NOMO-1 (cell line): ENCODE measurements at regions not wholly inside any gene's neighbourhood (a gene's known extent, or its start where the extent isn't known, plus 50 kb on each side); places are given as distances from the start of the nearest gene placed in this dataset.
"Not testable (repeated sequence)": the region's sequence is repeated elsewhere in the genome, so short reads cannot be mapped to it uniquely, and the experiment has no call there.

Experiments used
- DNase-seq, 2 experiments: peaks; one replicate each; lab custom pipeline; 2025; ENCODE audit not compliant: unreplicated experiment in 2 of 2; lab: John Stamatoyannopoulos, UW

GRCh38 chr4:33959519-33959918, 2284.8 kb downstream of the ARAP2 start:
- no peak for DNase-seq

GRCh38 chr4:33961761-33962160, 2282.6 kb downstream of the ARAP2 start:
- no peak for DNase-seq

GRCh38 chr4:33966808-33967207, 2277.5 kb downstream of the ARAP2 start:
- DNase-seq: no peak

GRCh38 chr4:33974270-33974669, 2270.0 kb downstream of the ARAP2 start:
- no peak for DNase-seq

- DNase-seq: no peak
Measured at GRCh38 chr4:33975995-33976394, 2268.3 kb downstream of the ARAP2 start.

- DNase-seq: not testable (repeated sequence)
Measured at GRCh38 chr4:33979781-33980180, 2264.5 kb downstream of the ARAP2 start.

GRCh38 chr4:33980361-33980760, 2264.0 kb downstream of the ARAP2 start:
- no peak for DNase-seq

GRCh38 chr4:33989820-33990443, 2254.4 kb downstream of the ARAP2 start:
- no peak for DNase-seq

- DNase-seq: no peak
Measured at GRCh38 chr4:33996075-33996718, 2248.1 kb downstream of the ARAP2 start.

- DNase-seq: no peak
Measured at GRCh38 chr4:33998291-33998690, 2246.0 kb downstream of the ARAP2 start.

- DNase-seq: no peak
Measured at GRCh38 chr4:34000356-34000755, 2244.0 kb downstream of the ARAP2 start.

GRCh38 chr4:34006540-34006939, 2237.8 kb downstream of the ARAP2 start:
- DNase-seq: not testable (repeated sequence)

GRCh38 chr4:34009951-34010350, 2234.4 kb downstream of the ARAP2 start:
- no peak for DNase-seq

GRCh38 chr4:34010751-34011519, 2233.4 kb downstream of the ARAP2 start:
- DNase-seq: no peak

GRCh38 chr4:34035225-34035624, 2209.1 kb downstream of the ARAP2 start:
- no peak for DNase-seq

- no peak for DNase-seq
Measured at GRCh38 chr4:34037280-34037679, 2207.0 kb downstream of the ARAP2 start.

- DNase-seq: no peak
Measured at GRCh38 chr4:34039766-34040165, 2204.5 kb downstream of the ARAP2 start.

GRCh38 chr4:34043131-34043530, 2201.2 kb downstream of the ARAP2 start:
- no peak for DNase-seq

- no peak for DNase-seq
Measured at GRCh38 chr4:34046580-34046979, 2197.7 kb downstream of the ARAP2 start.

- no peak for DNase-seq
Measured at GRCh38 chr4:34047363-34047762, 2197.0 kb downstream of the ARAP2 start.

- no peak for DNase-seq
Measured at GRCh38 chr4:34066126-34066525, 2178.2 kb downstream of the ARAP2 start.

- no peak for DNase-seq
Measured at GRCh38 chr4:34091451-34091850, 2152.9 kb downstream of the ARAP2 start.
